Type B pancreatic cell (in vitro differentiated cells): ENCODE measurements at regions not wholly inside any gene's neighbourhood (a gene's known extent, or its start where the extent isn't known, plus 50 kb on each side); places are given as distances from the start of the nearest gene placed in this dataset.

Experiments used
- DNase-seq: peaks from one replicate; pipeline ENCODE4 v3.0.0; 2021; ENCODE audit warnings: mixed read lengths; ENCODE audit not compliant: unreplicated experiment; ENCODE audit errors: extremely low spot score
- H3K27ac Mint-ChIP-seq: 2 replicates; pipeline ENCODE4 v1.8.0; 2021; ENCODE audit warnings: mild to moderate bottlenecking, mixed read lengths
- H3K27me3 Mint-ChIP-seq: 2 replicates; pipeline ENCODE4 v1.8.0; 2021; ENCODE audit warnings: mixed read lengths
- H3K36me3 Mint-ChIP-seq: 2 replicates; pipeline ENCODE4 v1.8.0; 2021; ENCODE audit warnings: mixed read lengths
- H3K4me1 Mint-ChIP-seq: one replicate; pipeline ENCODE4 v1.8.0; 2021; ENCODE audit warnings: mixed read lengths; ENCODE audit not compliant: unreplicated experiment
- H3K4me3 Mint-ChIP-seq: 2 replicates; pipeline ENCODE4 v1.8.0; 2021; ENCODE audit warnings: mild to moderate bottlenecking, mixed read lengths
- H3K9me3 Mint-ChIP-seq: 2 replicates; pipeline ENCODE4 v1.8.0; 2021; ENCODE audit warnings: mixed read lengths
- CTCF ChIP-seq: fragments of 200-600 bp; sonication (generic); conservative IDR thresholded peaks from 2 replicates; pipeline ENCODE4 v1.5.0; 2021; ENCODE audit warnings: antibody characterized with exemption, mild to moderate bottlenecking

- H3K4me3 Mint-ChIP-seq, result no peak overlapping the region
- no peak overlapping the region for H3K27ac Mint-ChIP-seq
- DNase-seq, result no peak
- H3K9me3 Mint-ChIP-seq, result no peaks in the 10 kb centered on the region
- H3K36me3 Mint-ChIP-seq, result no peaks in the 10 kb centered on the region
- no peaks in the 10 kb centered on the region for H3K27me3 Mint-ChIP-seq
- H3K4me1 Mint-ChIP-seq, result no peaks in the 10 kb centered on the region
- TF ChIP-seq CTCF, result no peak
These were observed 316.1 kb upstream of the MTPN start for GRCh38 chr7:136293272-136293671.

- no peaks in the 10 kb centered on the region for H3K4me1 Mint-ChIP-seq
- H3K27me3 Mint-ChIP-seq, result no peaks in the 10 kb centered on the region
- DNase-seq, result no peak
- H3K36me3 Mint-ChIP-seq, result no peaks in the 10 kb centered on the region
- no peaks in the 10 kb centered on the region for H3K9me3 Mint-ChIP-seq
- H3K4me3 Mint-ChIP-seq, result no peak overlapping the region
- no peak overlapping the region for H3K27ac Mint-ChIP-seq
- no peak for TF ChIP-seq CTCF
These were observed 315.2 kb upstream of the MTPN start for GRCh38 chr7:136292365-136292764.

GRCh38 chr7:136290351-136290750 lies 313.2 kb upstream of the MTPN start:
- Mint-ChIP-seq H3K36me3 (no peaks in the 10 kb centered on the region), H3K4me3 (no peak overlapping the region), H3K9me3 (no peaks in the 10 kb centered on the region), H3K27ac (no peak overlapping the region), H3K27me3 (no peaks in the 10 kb centered on the region), H3K4me1 (no peaks in the 10 kb centered on the region)
- TF ChIP-seq CTCF, result no peak
- DNase-seq, result no peak

- TF ChIP-seq CTCF, result no peak
- H3K27ac Mint-ChIP-seq, result peak overlapping the region; percentile 78
- peaks cover 24% of the 10 kb centered on the region for H3K4me1 Mint-ChIP-seq
- H3K27me3 Mint-ChIP-seq, result no peaks in the 10 kb centered on the region
- no peak for DNase-seq
- H3K36me3 Mint-ChIP-seq, result no peaks in the 10 kb centered on the region
- H3K4me3 Mint-ChIP-seq, result peak overlapping the region; percentile 13
- H3K9me3 Mint-ChIP-seq, result peaks cover 6% of the 10 kb centered on the region
These were observed 300.9 kb upstream of the MTPN start for GRCh38 chr7:136278057-136278456.

- peaks cover 24% of the 10 kb centered on the region for H3K4me1 Mint-ChIP-seq
- peaks cover 4% of the 10 kb centered on the region for H3K9me3 Mint-ChIP-seq
- H3K27me3 Mint-ChIP-seq, result no peaks in the 10 kb centered on the region
- peak overlapping the region; percentile 21 for H3K27ac Mint-ChIP-seq
- H3K4me3 Mint-ChIP-seq, result no peak overlapping the region
- TF ChIP-seq CTCF, result no peak
- H3K36me3 Mint-ChIP-seq, result no peaks in the 10 kb centered on the region
- DNase-seq, result no peak
These were observed 298.6 kb upstream of the MTPN start for GRCh38 chr7:136275794-136276193.

GRCh38 chr7:136274636-136275345 lies 297.6 kb upstream of the MTPN start:
- Mint-ChIP-seq H3K4me3 (no peak overlapping the region), H3K9me3 (no peaks in the 10 kb centered on the region), H3K27ac (no peak overlapping the region), H3K4me1 (peaks cover 24% of the 10 kb centered on the region), H3K36me3 (no peaks in the 10 kb centered on the region), H3K27me3 (no peaks in the 10 kb centered on the region)
- no peak for DNase-seq
- TF ChIP-seq CTCF, result no peak
